HG03280 (cell line): ENCODE measurements at regions not wholly inside any gene's neighbourhood (a gene's known extent, or its start where the extent isn't known, plus 50 kb on each side); places are given as distances from the start of the nearest gene placed in this dataset.
A peak's percentile ranks its signal among the peaks of the same experiment; 100 is the strongest.

ENCODE experiments used
- ATAC-seq: cut with Tn5 transposase; IDR thresholded peaks from one replicate; pipeline ENCODE4 v1.9.1; 2021; ENCODE audit warnings: mild to moderate bottlenecking, moderate library complexity; ENCODE audit not compliant: unreplicated experiment

DNA sequence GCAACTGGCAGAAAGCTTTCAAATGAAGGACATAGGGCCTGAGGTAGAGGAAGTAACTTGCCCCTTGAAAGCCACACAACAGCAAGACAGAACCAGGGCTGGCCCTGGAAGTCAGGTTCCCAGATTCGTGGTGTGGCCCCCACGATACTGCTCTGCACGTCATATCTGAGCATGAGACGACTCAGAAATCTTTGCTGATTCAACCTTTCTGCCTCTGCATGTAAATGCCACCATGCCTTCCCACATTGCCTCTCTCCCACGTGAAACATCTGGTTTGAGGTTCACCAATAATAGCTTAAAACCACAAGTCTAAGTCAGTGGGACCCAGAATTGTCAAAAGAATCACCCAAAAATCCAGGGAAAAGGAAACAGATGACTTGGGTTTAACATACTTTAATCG, 214.0 kb upstream of the TRIB2 start:
- no peak for ATAC-seq

DNA sequence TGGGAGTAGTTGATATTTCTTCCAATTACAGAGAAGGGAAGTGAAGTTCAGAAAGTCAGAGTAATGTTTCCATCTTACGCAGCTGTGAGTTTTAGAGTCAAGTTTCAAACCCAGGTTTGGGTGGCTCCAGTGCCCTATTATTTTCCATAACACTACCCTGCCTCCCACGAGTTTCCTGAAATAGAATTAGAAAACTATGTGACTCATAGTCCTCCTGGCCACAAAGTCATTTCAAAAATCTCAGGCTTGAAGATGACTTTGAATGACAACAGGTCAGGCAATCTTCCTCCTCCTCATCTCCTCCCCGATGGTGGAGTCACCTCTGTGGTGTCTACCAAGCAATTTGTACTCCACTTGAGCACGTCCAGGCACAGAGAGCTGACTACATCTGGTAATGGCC, 212.3 kb upstream of the TRIB2 start:
- peak; percentile 33 for ATAC-seq

DNA sequence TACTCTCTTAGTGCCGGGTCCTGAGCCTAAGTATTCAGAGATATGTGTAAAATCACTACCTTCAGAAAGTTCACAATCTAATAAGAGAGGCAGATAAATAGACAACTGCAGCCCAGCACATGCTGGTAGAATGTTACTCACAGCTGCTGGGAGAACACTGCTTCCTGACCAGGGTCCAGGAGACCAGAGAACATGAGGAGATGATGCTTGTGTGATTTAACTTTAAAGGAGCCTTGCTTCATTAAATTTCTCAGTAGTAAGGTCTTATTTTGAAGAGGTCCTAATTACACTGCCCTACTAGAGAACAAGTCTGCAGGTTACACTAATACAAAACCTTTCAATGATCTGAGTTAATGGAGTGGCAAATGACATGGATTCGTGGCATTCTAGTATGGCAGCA, 209.9 kb upstream of the TRIB2 start:
- no peak for ATAC-seq

DNA sequence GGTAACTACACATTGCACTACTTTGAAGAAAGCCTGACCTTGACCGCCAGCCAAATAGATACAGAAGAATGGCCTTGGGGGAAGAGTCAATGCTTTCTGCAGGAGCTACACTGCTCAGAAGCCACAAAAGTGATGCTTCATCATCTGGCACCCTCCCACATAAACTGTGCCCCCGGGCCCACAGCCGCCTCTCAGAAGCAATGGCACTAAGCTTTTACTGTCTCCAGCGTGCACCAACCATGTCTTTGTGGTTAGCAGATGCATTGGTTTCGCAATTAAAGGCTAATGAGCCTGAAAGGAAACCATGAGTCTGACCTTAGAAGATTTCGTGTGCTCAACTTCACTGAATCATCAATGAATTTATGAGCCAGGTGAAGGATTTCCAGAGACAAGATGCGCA, 209.4 kb upstream of the TRIB2 start:
- ATAC-seq: peak; percentile 78

DNA sequence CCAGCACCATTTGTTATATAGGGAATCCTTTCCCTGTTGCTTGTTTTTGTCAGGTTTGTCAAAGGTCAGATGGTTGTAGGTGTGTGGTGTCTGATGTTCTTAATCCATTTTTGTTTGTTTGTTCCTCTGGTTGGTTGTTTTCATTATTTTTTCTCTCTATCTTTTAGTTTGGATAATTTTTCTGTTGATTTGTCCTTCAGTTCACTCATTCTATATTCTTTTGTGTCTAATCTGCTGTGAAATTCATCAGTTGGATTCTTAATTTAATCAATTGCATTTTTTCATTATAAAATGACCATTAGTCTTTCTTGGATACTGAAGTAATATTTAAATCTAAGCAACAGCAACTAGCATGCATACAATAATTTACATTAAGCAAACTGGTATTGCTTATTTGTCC, 206.7 kb upstream of the TRIB2 start:
- no peak for ATAC-seq

DNA sequence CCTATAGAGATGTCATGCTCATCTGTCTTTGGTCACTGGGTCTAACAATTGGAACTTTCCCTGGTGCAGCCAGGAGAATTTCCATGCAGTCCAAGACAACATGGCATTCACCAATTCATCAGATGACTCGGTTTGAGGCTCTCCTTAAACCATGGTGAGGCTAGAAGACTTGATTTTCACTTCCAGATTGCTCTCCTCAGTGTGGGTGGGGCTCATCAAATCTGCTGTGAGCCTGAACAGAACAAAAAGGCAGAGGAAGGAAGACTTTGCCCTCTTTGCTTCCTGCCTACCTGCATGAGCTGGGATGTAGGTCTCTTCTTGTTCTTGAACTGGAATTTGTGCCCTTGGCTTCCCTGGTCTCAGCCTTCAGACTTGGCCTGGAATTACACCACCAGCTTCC, 203.4 kb upstream of the TRIB2 start:
- no peak for ATAC-seq

DNA sequence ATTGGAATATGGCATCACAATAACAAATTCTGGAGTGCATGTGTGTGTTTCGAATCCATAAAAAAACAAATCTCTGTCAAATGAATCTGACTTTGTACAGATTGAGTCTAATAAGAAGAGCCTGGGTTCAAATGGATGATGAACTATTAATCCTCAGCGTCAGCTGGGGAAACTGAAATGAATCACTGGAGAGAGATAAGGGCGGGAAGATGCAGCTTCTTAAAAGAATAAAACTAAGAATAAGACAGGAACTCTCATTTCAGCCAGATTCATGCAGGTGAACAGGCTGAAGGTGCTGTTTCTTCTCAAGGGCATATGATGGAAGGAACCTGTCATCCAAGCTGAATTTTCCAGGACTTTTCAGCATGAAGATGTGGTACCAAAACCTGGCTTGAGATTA, 202.6 kb upstream of the TRIB2 start:
- no peak for ATAC-seq

DNA sequence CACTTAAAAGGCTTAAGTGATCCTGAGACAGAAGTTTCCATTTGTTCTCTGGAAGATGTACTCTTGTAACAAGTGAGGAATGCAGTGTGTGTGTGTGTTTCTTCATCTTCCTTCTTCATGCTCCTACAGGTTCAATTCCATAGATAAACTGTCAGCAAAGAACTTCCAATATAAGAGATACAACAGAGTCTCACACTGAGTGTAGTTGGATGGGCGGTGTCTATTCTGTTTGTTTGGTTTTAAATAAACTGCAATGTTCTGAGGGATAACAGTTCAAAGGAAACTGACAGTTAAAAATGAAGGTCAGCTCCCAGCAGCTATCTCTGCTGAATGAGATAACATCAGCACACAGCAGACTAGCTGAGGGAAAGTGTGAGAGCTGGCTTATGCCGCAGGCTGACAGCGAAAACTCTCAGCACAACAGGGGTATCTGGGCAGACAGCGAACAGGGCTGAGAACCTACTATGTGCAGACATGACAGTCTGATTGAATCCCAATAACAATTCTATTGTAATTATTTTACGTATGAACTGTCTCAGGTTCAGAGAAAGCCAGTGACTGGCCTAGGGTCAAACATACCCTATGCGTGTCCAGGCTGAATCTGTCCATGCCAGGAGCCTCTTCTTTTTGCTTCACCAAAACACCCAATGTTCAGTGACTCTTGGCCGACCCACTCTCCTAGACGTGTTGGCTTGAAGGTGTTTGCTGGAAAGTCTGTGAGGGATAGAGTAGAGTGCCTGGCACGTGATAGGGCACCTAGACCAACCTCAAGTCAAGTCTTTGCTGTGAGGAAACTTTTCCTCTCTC, 201.9 kb upstream of the TRIB2 start:
- no peak for ATAC-seq

DNA sequence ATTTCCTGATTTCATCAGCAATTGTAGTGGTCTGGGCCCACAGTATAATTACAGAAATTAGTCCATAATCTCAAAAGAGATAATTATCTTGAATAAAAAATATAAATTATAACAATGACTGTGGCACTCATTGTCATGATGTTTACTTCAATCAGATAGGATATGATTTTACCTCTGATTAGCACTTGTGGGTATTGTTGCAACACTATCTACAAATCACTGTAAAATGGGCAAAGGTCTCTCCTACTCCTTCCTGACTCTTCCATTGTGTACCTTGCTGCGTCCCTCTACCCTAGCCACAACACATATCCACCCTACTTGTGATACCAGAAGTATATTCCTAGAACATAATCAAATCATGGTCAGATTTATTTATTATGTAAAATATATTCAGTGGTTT, 200.9 kb upstream of the TRIB2 start:
- no peak for ATAC-seq

DNA sequence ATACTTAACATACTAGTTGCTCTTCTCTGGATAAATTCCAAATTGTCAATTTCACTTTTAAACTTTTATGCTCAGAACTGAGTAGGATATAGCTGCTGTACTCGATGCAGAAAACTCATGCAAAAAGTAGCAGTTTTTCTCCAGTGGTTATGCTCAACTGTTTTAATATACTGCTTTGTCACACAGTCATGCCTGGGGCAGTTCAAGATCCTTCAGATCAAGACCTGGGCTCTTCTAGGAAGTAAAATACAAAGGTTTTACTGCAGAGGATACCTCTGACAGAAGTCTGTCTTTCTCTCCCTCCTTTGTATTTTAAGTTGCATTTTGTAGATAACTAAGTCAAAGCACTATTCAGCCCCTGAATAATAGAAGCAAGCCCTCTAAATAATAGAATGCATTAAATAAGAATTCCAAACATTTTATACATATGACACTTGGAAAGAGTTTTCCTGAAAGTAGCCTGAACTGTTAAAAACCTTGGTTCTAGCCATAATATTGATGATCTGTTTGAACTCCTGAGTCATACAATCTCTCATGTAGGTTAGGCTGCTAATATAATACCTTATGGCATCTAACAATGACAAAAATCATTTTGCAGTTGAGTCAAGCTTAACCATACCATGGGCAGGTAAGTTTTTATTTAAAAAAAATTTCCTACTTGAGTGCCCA, 183.3 kb upstream of the TRIB2 start:
- no peak for ATAC-seq

DNA sequence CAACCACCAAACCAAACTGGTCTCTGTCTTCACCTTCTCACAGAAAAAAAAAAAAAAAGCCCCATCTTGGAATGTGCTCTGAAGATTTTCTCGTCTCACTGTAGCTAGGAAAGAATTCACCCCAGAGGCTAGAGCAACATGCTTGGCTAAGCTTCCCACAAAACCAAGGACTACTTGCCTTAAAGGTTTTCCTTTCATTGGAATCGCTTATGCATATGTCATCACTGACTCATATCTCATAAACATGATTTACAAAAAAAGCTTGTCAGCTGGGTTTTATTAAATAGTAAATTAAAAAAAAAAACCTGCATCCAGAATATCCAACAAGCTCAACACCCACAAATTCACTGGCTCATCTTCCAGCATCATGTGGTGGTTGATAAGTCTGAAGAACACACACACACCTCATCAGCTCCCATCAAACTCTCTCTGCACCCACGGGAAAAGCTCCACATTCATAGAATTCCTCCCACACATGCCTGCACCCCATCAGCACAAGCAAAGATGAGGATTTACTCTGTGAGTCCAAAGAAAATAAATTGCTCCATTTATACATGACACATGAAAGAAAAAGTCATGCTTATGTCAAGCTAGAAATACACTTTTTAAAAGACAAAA, 182.0 kb upstream of the TRIB2 start:
- ATAC-seq: no peak

DNA sequence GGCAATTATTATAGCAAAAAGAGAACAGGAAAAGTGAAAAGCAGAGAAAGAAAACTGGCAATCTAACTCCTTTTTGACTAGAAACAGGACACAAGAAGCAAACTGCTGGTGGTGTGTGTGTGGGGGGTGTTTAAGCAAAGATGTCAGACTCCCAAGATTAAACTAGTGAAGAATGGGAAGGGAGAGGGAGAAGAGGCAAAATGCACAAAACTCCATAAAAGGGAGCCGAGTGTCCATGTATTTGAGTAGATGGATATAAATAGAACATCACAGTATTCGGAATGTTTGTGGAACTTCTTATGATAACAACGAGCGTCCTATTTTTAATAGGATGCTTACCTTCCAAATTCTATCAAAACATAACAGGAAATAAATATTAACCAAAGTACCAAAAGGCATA, 179.8 kb upstream of the TRIB2 start:
- no peak for ATAC-seq

DNA sequence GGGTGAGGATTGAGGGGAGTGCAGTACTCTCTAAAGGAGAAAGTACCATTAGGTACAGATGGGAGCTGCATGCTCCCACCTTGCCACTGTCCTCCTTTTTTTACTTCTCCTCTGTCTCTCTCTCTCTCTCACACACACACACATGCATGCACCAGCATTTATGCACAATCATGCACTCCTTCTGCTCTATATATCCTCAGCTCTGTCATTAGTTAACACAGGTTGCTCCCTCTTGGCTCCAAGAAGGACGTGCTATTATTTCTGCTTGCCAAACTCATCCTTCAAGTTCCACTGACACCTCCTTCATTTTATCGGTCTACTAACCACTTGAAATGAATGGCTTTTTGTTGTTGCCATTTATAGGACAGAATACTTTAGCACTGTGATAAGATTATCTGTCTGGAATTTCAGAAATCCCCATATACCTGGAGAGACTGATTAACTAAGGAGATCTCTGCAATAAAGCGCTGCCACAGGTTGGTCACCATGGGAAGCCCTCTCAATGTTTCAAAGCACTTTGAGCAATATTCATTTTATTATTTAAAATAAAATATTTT, 178.5 kb upstream of the TRIB2 start:
- ATAC-seq: no peak

DNA sequence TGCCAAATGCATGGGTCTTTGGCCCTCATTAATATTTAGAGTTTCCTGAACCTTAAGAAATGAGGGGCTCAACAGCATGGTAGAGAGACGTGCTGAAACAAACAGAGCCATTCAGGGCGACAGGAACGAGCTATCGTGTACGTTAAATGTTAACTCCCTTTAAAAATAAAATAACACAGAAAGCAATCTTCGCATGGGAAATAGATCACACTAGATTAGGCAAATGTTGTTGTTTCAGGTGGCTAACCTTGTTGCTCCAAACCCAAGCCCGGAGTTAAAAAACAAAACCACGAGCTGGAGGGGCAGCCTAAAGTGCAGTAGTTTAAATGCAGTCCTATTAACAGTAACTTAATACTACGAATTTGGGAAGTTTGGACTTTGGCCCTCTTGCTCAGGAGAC, 177.4 kb upstream of the TRIB2 start:
- ATAC-seq: no peak

DNA sequence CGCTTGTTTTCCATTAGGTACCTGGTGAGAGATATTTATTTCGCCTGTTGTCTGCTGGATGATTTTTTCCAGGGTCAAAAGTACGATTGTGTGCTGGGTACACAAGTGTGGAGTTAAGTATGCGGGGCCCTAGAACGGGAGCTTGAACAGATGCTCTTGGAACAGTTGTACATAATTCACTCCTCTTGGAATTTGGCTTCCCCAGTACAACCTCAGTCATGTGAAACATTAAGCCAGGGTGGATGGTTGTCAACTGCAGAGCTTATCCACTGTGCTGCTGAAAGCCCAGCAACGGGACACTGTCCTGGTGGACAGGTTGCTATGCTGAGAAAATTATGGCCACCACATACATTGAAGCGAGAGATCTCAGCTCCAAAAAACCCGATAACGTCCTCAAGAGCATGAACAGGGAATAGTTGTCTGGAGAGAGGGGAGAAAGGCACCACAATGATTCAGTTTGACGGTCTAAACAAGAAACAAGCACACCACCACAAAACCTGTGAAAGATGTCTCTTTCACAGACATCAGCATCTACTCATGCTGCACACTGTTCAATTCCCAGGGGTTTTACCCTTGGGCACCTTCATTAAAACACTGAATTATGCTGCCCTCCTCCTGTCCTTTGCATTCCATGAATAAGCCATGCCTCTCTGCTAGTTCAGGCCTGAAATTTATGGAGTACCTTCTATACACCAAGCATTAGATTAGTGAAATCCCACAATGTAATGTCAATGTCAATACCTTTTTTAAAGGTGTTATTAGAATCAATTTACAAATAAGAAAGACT, 176.8 kb upstream of the TRIB2 start:
- ATAC-seq: no peak

DNA sequence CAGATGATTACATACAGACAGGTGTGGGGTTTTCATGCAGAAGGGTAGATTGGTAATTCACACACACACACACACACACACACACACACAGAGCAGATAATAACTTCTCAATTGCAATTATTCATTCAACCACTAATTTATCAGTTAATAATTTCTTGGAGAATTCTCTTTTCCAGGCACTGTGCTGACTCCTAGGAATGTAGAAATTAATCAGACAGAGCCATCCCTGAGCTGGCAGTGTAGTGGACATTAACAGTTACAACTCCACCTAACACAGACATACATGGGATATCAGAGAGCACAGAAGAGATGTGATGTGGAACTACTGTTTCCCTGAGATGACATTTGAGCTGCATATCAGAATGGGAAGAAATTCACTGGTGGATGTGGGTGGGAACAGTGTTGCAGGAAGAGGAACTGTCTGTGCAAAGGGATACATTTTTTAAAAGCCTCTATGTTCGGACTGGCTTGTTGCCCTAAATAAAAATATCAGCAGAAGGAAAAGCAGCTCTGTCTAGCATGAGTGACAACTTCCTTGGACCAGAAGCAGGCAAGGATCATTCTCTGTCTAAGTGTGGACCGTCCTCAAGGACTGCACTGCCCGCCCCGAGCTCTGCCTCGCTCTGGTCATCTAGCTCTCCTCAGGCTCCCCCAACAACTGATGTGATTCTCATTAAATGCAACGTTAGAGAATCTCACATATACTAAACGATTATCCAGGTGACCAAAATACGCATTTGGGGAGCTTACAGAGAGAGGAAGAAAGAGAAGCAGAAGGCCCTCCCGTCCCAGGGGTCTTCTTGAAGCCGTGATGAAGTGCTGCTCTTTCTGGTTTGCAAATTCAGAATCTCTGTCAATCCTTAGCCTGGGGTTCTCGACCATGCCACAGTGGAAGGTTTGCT, 173.4 kb upstream of the TRIB2 start:
- no peak for ATAC-seq

DNA sequence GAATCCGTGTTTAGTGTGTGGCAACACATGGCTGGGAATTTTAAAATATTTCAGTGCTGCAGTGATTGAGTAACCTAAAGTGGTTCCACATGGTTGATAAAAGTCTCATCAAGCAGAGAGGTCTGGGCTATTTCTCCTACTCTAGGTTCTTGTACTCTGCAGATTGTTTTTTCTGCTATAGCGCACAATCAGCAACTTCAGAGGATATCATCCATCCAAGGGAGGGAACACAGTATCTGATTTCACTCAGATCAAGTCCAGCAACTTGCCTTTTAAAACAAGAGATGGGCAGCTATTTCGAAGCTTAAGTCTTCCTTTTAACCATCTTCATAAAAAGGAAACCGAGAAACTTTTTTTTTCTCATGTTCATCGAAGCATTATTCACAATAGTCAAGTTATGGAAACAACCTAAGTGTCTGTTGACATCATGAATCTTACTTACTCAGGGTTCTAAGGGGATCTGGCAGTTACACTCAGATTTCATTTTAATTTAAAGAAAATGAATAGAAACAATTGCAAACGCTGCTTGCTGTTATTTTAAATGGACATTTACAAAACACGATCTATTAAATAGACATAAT, 172.7 kb upstream of the TRIB2 start:
- ATAC-seq: peak; percentile 71

DNA sequence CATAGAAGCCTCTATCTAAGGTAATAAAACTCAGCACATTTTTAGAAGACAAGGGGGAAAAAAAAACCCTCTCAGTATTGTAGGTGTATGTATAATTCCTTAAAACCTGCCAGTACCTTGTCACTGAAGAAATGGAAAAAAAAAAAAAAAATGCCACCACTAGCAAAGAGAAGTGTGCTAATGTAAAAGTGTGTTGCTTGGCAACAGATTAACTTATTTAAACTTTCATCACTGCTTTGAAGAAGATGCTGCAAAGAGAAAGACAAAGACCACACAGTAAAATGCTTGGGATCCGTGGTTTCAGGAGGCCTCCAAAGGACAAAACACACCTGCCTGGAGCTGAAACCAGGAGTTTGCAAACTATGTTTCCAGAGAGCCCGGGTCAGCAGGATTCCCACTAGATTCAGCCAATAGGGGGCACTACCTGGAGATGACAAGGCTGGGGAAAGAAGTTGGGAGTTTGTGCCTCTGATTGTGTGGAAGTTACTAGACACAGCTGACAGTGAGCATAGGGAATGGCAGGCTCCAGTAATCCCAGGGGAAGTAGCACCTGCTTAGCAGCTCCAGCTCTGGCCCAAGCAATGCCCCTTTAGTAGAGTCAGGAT, 169.1 kb upstream of the TRIB2 start:
- no peak for ATAC-seq

DNA sequence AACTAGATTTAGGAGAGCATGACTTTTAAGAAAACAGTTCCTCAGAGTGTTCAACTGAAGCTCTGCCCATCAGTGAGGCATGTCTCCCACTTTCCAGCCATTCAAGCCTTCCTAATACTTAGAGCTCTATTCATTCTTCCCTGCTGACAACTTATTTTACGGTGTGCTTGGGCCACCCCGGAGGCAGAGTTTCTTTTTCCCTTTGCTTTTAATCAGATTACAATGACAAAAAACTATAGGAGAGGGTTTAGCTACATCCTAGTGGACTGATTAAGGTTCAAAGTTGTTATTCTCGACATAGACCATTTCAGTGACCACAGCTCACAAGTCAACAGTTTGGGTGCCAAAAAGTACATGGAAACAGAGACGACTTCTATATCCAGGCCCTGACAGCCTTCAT, 167.8 kb upstream of the TRIB2 start:
- no peak for ATAC-seq
